Right lobe of liver (tissue), 6 donors: ENCODE measurements at regions not wholly inside any gene's neighbourhood (a gene's known extent, or its start where the extent isn't known, plus 50 kb on each side); places are given as distances from the start of the nearest gene placed in this dataset.

ENCODE experiments used
- ATAC-seq, 4 donors: fragments of 200-7000 bp; cut with Tn5 transposase; one replicate each; pipeline ENCODE4 v1.9.1; 2020; ENCODE audit warnings: mild to moderate bottlenecking in 4 of 4, moderate library complexity in 4 of 4
- DNase-seq, 3 donors: peaks; one replicate each; pipeline ENCODE4 v3.0.0-alpha.2; 2020
- H3K27ac ChIP-seq, 3 donors: fragments of 200-600 bp; one replicate each; pipeline ENCODE4 v1.8.0; 2022
- H3K27me3 ChIP-seq, 2 donors: fragments of 200-600 bp; one replicate each; pipeline ENCODE4 v1.8.0; 2022
- H3K36me3 ChIP-seq, 4 donors: fragments of 200-600 bp; sonication (generic) in 1 of 4; one replicate each; pipeline versions ENCODE4 v1.5.1 to v1.8.0; 2017 to 2022; ENCODE audit warnings: control low read depth in 1 of 4
- H3K4me1 ChIP-seq, 4 donors: fragments of 200-600 bp; sonication (generic) in 1 of 4; one replicate each; pipeline versions ENCODE4 v1.5.1 to v1.8.0; 2017 to 2022; ENCODE audit warnings: control low read depth in 1 of 4
- H3K4me3 ChIP-seq, 3 donors: fragments of 200-600 bp; one replicate each; pipeline ENCODE4 v1.8.0; 2022
- H3K9me3 ChIP-seq, 4 donors: fragments of 200-600 bp; sonication (generic) in 1 of 4; one replicate each; pipeline versions ENCODE4 v1.5.1 to v1.8.0; 2017 to 2022; ENCODE audit warnings: control low read depth in 1 of 4
- POLR2A ChIP-seq: fragments of 450-650 bp; IDR thresholded peaks from one replicate; pipeline ENCODE4 v1.6.1; 2017; ENCODE audit warnings: antibody characterized with exemption, mild to moderate bottlenecking
- WGBS: methylation state at CpG from one replicate; pipeline ENCODE4 v1.1.6; 2018; ENCODE audit warnings: low coverage, low lambda C conversion rate; ENCODE audit not compliant: insufficient coverage; ENCODE audit errors: missing lambda C conversion rate; 5-methylcytosine and 5-hydroxymethylcytosine counted together
- intact Hi-C, 2 donors: fragments of 100-400 bp; cut with DNase I; formaldehyde crosslinking; loops; one replicate each; pipeline versions ENCODE4 v1.11.2 to v1.14.1; 2022
- TF ChIP-seq, protein P1 (sequence below), 4 donors: fragments of 200-600 bp in 3 of 4; fragments of 450-650 bp in 1 of 4; IDR thresholded peaks; one replicate each; pipeline versions ENCODE4 v1.5.1 to v1.8.0; 2016 to 2022; ENCODE audit warnings: antibody characterized with exemption in 4 of 4, mild to moderate bottlenecking in 2 of 4
- donor health status: DM: no; HTN: yes; CAD: no.
- donor health status: DM: no; HTN: no; CAD: no.
- donor health status: DM: no; HTN: no; CAD: no.
- donor health status: DM: no; HTN: yes; CAD: no.
- donor health status: DM: no; HTN: yes; CAD: no.

DNA sequence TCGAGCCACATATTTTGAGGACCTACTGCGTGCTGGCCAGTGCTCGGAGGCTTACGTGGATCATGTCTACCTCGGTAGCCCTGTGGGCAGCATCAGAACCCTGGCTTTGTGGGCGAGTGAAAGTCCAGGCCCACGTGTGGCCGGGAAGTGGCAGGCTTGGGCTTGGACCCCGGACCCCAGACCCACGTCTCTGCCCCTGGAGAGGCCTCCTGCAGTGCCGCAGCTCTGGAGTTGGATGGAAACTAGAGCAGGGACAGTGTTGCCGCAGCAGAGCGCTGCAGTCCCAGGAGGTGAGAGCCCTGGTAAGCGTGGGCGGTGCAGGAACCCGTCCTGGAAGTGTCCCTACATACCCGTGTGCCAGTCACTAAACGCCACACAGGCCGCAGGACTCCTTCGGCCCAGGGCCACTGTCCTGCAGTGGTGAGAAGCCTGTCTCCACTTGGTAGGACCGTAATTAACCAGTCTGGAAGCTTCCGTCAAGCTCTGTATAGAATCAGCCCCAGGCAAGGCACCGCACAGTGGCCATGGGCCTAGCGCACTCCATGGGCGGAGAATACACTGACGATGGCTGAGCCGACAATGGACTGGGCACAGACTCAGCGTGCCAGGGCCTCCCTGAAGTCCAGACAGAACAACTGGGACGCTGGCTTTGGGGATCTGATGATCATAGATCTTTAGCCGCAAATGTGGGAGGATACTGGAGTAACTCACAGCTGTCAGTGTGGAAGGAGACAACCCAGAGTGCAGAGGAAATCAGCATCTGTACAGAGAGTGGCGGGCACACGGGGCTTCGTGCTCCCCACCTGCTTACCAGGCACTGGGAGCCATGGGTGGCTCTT is 219.5 kb downstream of the KIF26A start:
- TF ChIP-seq, protein P1, sequence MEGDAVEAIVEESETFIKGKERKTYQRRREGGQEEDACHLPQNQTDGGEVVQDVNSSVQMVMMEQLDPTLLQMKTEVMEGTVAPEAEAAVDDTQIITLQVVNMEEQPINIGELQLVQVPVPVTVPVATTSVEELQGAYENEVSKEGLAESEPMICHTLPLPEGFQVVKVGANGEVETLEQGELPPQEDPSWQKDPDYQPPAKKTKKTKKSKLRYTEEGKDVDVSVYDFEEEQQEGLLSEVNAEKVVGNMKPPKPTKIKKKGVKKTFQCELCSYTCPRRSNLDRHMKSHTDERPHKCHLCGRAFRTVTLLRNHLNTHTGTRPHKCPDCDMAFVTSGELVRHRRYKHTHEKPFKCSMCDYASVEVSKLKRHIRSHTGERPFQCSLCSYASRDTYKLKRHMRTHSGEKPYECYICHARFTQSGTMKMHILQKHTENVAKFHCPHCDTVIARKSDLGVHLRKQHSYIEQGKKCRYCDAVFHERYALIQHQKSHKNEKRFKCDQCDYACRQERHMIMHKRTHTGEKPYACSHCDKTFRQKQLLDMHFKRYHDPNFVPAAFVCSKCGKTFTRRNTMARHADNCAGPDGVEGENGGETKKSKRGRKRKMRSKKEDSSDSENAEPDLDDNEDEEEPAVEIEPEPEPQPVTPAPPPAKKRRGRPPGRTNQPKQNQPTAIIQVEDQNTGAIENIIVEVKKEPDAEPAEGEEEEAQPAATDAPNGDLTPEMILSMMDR (IDR thresholded peaks at IDR 0.05), result no peak
- TF ChIP-seq POLR2A, result no peak
- DNase-seq, result peak in 2 of 3 donors; percentile 13 to 36
- H3K27me3 ChIP-seq, result no peaks in the 10 kb centered on the region
- intact Hi-C loops, result no loop called here
- 57% methylated on average over 7 of the region's 33 CpGs for WGBS
- H3K9me3 ChIP-seq, result no peaks in the 10 kb centered on the region
- no peak overlapping the region for H3K4me3 ChIP-seq
- no peaks in the 10 kb centered on the region for H3K4me1 ChIP-seq
- no peak for ATAC-seq
- no peak overlapping the region for H3K27ac ChIP-seq
- H3K36me3 ChIP-seq, result no peaks in the 10 kb centered on the region

DNA sequence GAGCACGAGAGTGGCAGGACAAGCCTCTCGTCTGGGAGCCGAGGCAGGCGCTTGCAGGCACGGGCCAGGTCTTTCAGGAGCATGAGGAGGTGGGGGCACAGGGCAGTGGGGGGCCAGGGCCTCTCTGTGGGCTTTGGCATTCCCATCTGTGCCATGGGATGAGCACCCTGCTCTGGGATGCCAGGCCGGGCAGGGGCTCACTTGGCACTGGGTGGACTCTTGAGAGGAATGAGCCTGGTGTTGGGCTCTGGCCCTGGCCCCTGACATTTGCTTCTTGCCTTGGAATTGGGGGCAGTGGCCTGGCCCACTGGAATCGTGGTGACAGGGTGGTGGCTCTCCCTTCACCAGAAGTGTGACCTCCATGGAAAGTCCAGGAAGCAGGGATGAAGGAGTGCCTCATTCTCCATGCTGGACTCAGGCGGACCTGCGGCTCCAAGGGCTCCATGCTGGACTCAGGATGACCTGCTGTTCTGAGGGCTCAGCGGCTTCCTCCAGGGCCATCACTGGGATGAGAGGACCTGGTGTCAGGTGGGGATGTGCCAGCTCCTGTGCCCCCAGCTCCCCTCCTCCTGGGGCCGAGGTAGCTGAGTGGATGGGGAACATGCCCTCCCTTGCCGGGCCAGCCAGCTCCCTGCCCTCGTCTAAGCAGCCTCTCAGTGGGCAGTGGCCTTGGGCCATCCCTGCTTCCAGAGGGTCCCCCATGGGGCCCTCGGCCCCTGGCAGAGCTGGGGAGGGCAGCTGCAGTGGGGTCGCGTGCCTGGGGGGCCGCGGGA is 220.3 kb downstream of the KIF26A start:
- H3K36me3 ChIP-seq, result no peaks in the 10 kb centered on the region
- DNase-seq (peak in 2 of 3 donors; percentile 13 to 35), ATAC-seq (no peak)
- no peak overlapping the region for H3K27ac ChIP-seq
- no peaks in the 10 kb centered on the region for H3K27me3 ChIP-seq
- H3K4me1 ChIP-seq, result no peaks in the 10 kb centered on the region
- 80% methylated on average over 5 of the region's 18 CpGs for WGBS
- TF ChIP-seq, protein P1 (IDR thresholded peaks at IDR 0.05), result no peak
- no peak for TF ChIP-seq POLR2A
- H3K9me3 ChIP-seq, result no peaks in the 10 kb centered on the region
- intact Hi-C loops, result no loop called here
- no peak overlapping the region for H3K4me3 ChIP-seq

DNA sequence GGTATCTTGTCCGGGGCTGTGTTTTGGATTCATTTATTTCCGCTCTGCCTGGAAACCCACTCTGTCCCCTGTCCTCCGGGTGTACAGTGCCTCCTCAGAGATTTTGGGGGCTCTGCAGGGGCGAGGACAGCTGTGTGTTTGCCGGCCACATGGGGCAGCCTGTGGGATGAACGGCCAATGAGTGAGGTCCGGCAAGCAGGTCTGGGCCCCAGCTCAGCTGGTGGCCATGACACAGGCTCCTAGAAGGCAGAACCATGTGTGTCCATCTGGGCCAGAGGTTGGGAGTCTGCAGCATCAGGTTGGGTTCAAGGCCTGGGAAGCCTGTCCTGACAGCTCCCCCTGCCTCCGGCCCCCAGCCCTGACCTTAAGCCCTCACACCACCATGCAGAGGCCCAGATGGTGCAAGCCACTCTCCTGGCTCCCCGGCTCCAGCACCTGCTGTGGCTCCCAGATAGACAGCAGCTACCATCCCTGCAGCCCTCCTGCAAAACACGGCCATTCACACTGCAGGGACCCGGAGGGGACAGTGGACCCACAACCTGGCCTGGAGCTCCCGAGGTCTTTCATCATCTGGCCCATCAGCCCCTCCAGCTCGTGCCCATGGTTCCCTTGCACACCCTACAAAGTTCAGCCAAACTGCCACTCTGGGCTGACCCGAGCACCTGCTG is 220.1 kb upstream of the C14orf180 start:
- intact Hi-C loops, result no loop called here
- Histone ChIP-seq H3K27me3 (no peaks in the 10 kb centered on the region), H3K9me3 (no peaks in the 10 kb centered on the region), H3K36me3 (no peaks in the 10 kb centered on the region), H3K4me1 (no peaks in the 10 kb centered on the region), H3K4me3 (no peak overlapping the region), H3K27ac (no peak overlapping the region)
- TF ChIP-seq POLR2A, result no peak
- TF ChIP-seq, protein P1 (IDR thresholded peaks at IDR 0.05), result no peak
- DNase-seq (peak in 2 of 3 donors; percentile 14 to 30), ATAC-seq (no peak)
- WGBS, result 68% methylated on average over 2 of the region's 14 CpGs

DNA sequence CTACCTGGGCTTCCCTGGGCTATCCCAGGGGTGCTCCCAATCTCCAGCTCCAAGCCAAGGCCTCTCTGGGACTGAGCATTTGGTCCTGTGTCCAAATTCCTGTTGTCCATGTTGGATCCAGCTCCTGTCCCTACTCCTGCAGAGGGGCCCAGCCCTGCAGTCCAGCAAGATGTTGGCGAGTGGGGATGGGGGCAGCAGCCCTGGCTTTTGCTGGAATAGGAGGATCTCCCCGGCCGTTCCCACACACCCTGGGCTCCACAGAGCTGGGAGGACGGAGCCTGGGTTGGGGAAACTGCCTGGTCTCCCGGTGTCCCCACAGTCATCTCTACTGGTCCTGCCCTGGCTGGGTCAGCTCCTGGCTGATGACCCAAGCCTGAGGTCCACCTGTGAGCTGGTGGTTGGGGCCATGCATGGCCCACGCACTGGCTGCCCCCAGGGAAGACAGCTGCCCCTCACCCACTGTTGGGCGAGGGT is 219.6 kb upstream of the C14orf180 start:
- Histone ChIP-seq H3K4me3 (no peak overlapping the region), H3K27me3 (no peaks in the 10 kb centered on the region), H3K9me3 (no peaks in the 10 kb centered on the region), H3K36me3 (no peaks in the 10 kb centered on the region), H3K4me1 (no peaks in the 10 kb centered on the region), H3K27ac (no peak overlapping the region)
- ATAC-seq (no peak), DNase-seq (peak; percentile 11 to 46 (median 27))
- no CpG with 5 or more reads among the region's 7 CpGs for WGBS
- intact Hi-C loops, result no loop called here
- no peak for TF ChIP-seq POLR2A
- TF ChIP-seq, protein P1 (IDR thresholded peaks at IDR 0.05), result no peak
